Fibroblast of lung (primary cell): ENCODE measurements at regions not wholly inside any gene's neighbourhood (a gene's known extent, or its start where the extent isn't known, plus 50 kb on each side); places are given as distances from the start of the nearest gene placed in this dataset.

Source experiments
- DNase-seq, 2 donors: peaks; one replicate each; pipeline versions ENCODE4 v3.0.0 to v3.0.0-alpha.2; 2010; ENCODE audit warnings: low read depth in 2 of 2
- H2AFZ ChIP-seq: 2 replicates; pipeline ENCODE4 v1.5.1; 2012; ENCODE audit warnings: low read length, control low read depth, inconsistent platforms
- H3K27ac ChIP-seq: 2 replicates; pipeline ENCODE4 v1.5.1; 2011; ENCODE audit warnings: low read length, control low read depth; ENCODE audit not compliant: insufficient read depth
- H3K27me3 ChIP-seq: 2 replicates; pipeline ENCODE4 v1.5.1; 2011; ENCODE audit warnings: mild to moderate bottlenecking, low read length; ENCODE audit not compliant: control insufficient read depth, insufficient read depth
- H3K36me3 ChIP-seq: 2 replicates; pipeline ENCODE4 v1.5.1; 2011; ENCODE audit warnings: low read length; ENCODE audit not compliant: control insufficient read depth, insufficient read depth
- H3K4me1 ChIP-seq: 2 replicates; pipeline ENCODE4 v1.5.1; 2011; ENCODE audit warnings: low read length; ENCODE audit not compliant: control insufficient read depth, insufficient read depth; ENCODE audit errors: extremely low read depth
- H3K4me2 ChIP-seq: 2 replicates; pipeline ENCODE4 v1.5.1; 2011; ENCODE audit warnings: low read length, control low read depth; ENCODE audit not compliant: insufficient read depth; ENCODE audit errors: extremely low read depth
- H3K4me3 ChIP-seq, 4 experiments: fragments of 200-600 bp in 1 of 4; sonication (generic) in 1 of 4; replicated peaks in 1 of 4; 2 replicates each; pipeline ENCODE4 v1.5.1; 2011 to 2016; ENCODE audit warnings: low read length in 4 of 4, low read depth in 3 of 4, mild to moderate bottlenecking in 3 of 4, control low read depth in 2 of 4, inconsistent platforms in 1 of 4, mixed read lengths in 1 of 4; ENCODE audit not compliant: insufficient read depth in 1 of 4; ENCODE audit errors: control extremely low read depth in 1 of 4
- H3K79me2 ChIP-seq: 2 replicates; pipeline ENCODE4 v1.5.1; 2012; ENCODE audit warnings: mild to moderate bottlenecking, low read length, inconsistent platforms; ENCODE audit not compliant: control insufficient read depth, insufficient read depth
- H3K9ac ChIP-seq: 2 replicates; pipeline ENCODE4 v1.5.1; 2011; ENCODE audit warnings: mild to moderate bottlenecking, low read length, control low read depth; ENCODE audit not compliant: insufficient read depth
- H3K9me3 ChIP-seq: 2 replicates; pipeline ENCODE4 v1.5.1; 2012; ENCODE audit warnings: low read depth, low read length; ENCODE audit not compliant: control insufficient read depth, insufficient read depth
- H4K20me1 ChIP-seq: 2 replicates; pipeline ENCODE4 v1.5.1; 2011; ENCODE audit warnings: low read length; ENCODE audit not compliant: control insufficient read depth, insufficient read depth; ENCODE audit errors: extremely low read depth
- EZH2 ChIP-seq: IDR thresholded peaks from 2 replicates; pipeline ENCODE4 v1.5.1; 2012; ENCODE audit warnings: low read length, control low read depth, mild to moderate bottlenecking; ENCODE audit errors: missing control alignments
- TF ChIP-seq, protein P1 (sequence below), 2 donors: IDR thresholded peaks in 1 of 2; conservative IDR thresholded peaks in 1 of 2; 1 replicate in 1 of 2; 2 replicates in 1 of 2; pipeline ENCODE4 v1.5.1; 2011 to 2012; ENCODE audit warnings: low read length in 2 of 2, control low read depth in 1 of 2, inconsistent platforms in 1 of 2, low read depth in 1 of 2, mild to moderate bottlenecking in 1 of 2

DNA sequence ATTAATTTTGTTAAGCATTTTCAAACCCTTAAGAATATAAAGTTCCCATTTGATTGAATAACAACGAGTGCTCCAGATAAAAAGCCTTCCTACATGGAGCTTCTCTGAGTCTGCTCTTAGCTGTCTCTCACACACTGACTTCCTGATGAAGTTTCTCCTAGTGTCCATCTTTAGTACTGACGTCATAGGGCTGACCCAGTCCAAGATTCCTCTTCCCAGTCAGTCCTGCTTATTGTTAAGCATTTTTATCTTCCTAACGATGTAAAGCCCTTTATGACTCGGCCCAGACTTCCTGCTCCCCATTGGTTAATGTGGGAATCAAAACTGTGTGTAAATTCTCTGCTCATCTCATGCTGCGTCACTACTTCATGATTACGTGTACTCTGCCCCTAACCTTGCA lies 398.8 kb downstream of the TFEC start:
- Histone ChIP-seq H3K4me3 (no peak overlapping the region), H3K9me3 (no peaks in the 10 kb centered on the region), H3K9ac (no peak overlapping the region), H3K27ac (no peak overlapping the region), H3K36me3 (no peaks in the 10 kb centered on the region), H3K4me2 (no peak overlapping the region), H3K4me1 (peaks cover 8% of the 10 kb centered on the region), H3K27me3 (no peaks in the 10 kb centered on the region), H3K79me2 (no peaks in the 10 kb centered on the region), H2AFZ (no peak overlapping the region), H4K20me1 (no peaks in the 10 kb centered on the region)
- no peak for TF ChIP-seq EZH2
- TF ChIP-seq, protein P1, sequence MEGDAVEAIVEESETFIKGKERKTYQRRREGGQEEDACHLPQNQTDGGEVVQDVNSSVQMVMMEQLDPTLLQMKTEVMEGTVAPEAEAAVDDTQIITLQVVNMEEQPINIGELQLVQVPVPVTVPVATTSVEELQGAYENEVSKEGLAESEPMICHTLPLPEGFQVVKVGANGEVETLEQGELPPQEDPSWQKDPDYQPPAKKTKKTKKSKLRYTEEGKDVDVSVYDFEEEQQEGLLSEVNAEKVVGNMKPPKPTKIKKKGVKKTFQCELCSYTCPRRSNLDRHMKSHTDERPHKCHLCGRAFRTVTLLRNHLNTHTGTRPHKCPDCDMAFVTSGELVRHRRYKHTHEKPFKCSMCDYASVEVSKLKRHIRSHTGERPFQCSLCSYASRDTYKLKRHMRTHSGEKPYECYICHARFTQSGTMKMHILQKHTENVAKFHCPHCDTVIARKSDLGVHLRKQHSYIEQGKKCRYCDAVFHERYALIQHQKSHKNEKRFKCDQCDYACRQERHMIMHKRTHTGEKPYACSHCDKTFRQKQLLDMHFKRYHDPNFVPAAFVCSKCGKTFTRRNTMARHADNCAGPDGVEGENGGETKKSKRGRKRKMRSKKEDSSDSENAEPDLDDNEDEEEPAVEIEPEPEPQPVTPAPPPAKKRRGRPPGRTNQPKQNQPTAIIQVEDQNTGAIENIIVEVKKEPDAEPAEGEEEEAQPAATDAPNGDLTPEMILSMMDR (conservative IDR thresholded peaks at IDR 0.05 in 1 of 2, IDR thresholded peaks at IDR 0.05 in 1 of 2; ENCODE audit: low read depth in 1 of 2, low read length in 2 of 2), result no peak
- DNase-seq, result no peak

GRCh38 chr7:115630049-115630448 lies 400.5 kb downstream of the TFEC start:
- H3K9me3 ChIP-seq, result no peaks in the 10 kb centered on the region
- H3K27ac ChIP-seq, result no peak overlapping the region
- H3K4me3 ChIP-seq, result no peak overlapping the region
- no peaks in the 10 kb centered on the region for H4K20me1 ChIP-seq
- no peak overlapping the region for H3K9ac ChIP-seq
- no peak overlapping the region for H2AFZ ChIP-seq
- no peaks in the 10 kb centered on the region for H3K27me3 ChIP-seq
- TF ChIP-seq EZH2, result no peak
- TF ChIP-seq, protein P1 (conservative IDR thresholded peaks at IDR 0.05 in 1 of 2, IDR thresholded peaks at IDR 0.05 in 1 of 2; ENCODE audit: low read depth in 1 of 2, low read length in 2 of 2), result no peak
- no peak for DNase-seq
- H3K4me2 ChIP-seq, result no peak overlapping the region
- H3K36me3 ChIP-seq, result no peaks in the 10 kb centered on the region
- H3K79me2 ChIP-seq, result no peaks in the 10 kb centered on the region
- H3K4me1 ChIP-seq, result peaks cover 4% of the 10 kb centered on the region

- Histone ChIP-seq H2AFZ (no peak overlapping the region), H3K27ac (no peak overlapping the region), H3K4me1 (peaks cover 4% of the 10 kb centered on the region), H3K79me2 (no peaks in the 10 kb centered on the region), H3K9me3 (no peaks in the 10 kb centered on the region), H4K20me1 (no peaks in the 10 kb centered on the region), H3K9ac (no peak overlapping the region), H3K36me3 (no peaks in the 10 kb centered on the region), H3K4me2 (no peak overlapping the region), H3K27me3 (no peaks in the 10 kb centered on the region), H3K4me3 (no peak overlapping the region)
- DNase-seq, result peak; percentile 86 to 94
- no peak for TF ChIP-seq EZH2
- TF ChIP-seq, protein P1 (conservative IDR thresholded peaks at IDR 0.05 in 1 of 2, IDR thresholded peaks at IDR 0.05 in 1 of 2; ENCODE audit: low read depth in 1 of 2, low read length in 2 of 2), result no peak
Measured at GRCh38 chr7:115618676-115619075, 411.9 kb downstream of the TFEC start.
